GM23338 (cell line): ENCODE measurements at regions not wholly inside any gene's neighbourhood (a gene's known extent, or its start where the extent isn't known, plus 50 kb on each side); places are given as distances from the start of the nearest gene placed in this dataset.

Experiments used
- ATAC-seq: fragments of 200-7000 bp; cut with Tn5 transposase; 3 replicates; pipeline ENCODE4 v1.9.1; 2020
- DNase-seq: peaks from one replicate; pipeline ENCODE4 v3.0.0-alpha.2; 2015; ENCODE audit warnings: low spot score
- H2AFZ ChIP-seq: fragments of 200-600 bp; sonication (generic); 2 replicates; pipeline ENCODE4 v1.8.0; 2016; ENCODE audit warnings: antibody characterized with exemption, mild to moderate bottlenecking, moderate library complexity
- H3F3A ChIP-seq: fragments of 200-600 bp; sonication (generic); replicated peaks from 2 replicates; pipeline ENCODE4 v1.8.0; 2017; ENCODE audit warnings: antibody characterized with exemption, mixed run types, low read depth
- H3K27ac ChIP-seq: fragments of 200-600 bp; sonication (generic); 2 replicates; pipeline ENCODE4 v1.6.1; 2016; ENCODE audit warnings: low read depth
- H3K27me3 ChIP-seq: fragments of 200-600 bp; sonication (generic); 2 replicates; pipeline ENCODE4 v1.8.0; 2016; ENCODE audit warnings: mild to moderate bottlenecking, mixed run types, moderate library complexity; ENCODE audit not compliant: insufficient read depth
- H3K36me3 ChIP-seq: fragments of 200-600 bp; sonication (generic); 2 replicates; pipeline ENCODE4 v1.8.0; 2016; ENCODE audit warnings: mild to moderate bottlenecking; ENCODE audit not compliant: insufficient read depth
- H3K4me1 ChIP-seq: fragments of 200-600 bp; sonication (generic); 2 replicates; pipeline ENCODE4 v1.8.0; 2016; ENCODE audit warnings: mild to moderate bottlenecking, moderate library complexity; ENCODE audit not compliant: insufficient read depth
- H3K4me2 ChIP-seq: fragments of 200-600 bp; sonication (generic); 2 replicates; pipeline ENCODE4 v1.7.1; 2017; ENCODE audit warnings: mixed run types
- H3K4me3 ChIP-seq: fragments of 200-600 bp; sonication (generic); 2 replicates; pipeline ENCODE4 v1.6.1; 2016; ENCODE audit warnings: mixed run types
- H3K79me2 ChIP-seq: fragments of 200-600 bp; sonication (generic); replicated peaks from 2 replicates; pipeline ENCODE4 v1.8.0; 2017; ENCODE audit warnings: mild to moderate bottlenecking; ENCODE audit not compliant: insufficient read depth
- H3K9me2 ChIP-seq: fragments of 200-600 bp; sonication (generic); 2 replicates; pipeline ENCODE4 v1.8.0; 2017; ENCODE audit not compliant: insufficient read depth
- H4K20me1 ChIP-seq: fragments of 200-600 bp; sonication (generic); replicated peaks from 2 replicates; pipeline ENCODE4 v1.8.0; 2017; ENCODE audit warnings: mild to moderate bottlenecking; ENCODE audit not compliant: insufficient read depth
- H3K27ac Mint-ChIP-seq: 2 replicates; pipeline ENCODE4 v1.8.0; 2020; ENCODE audit warnings: inconsistent platforms, mild to moderate bottlenecking, moderate library complexity, mixed read lengths
- H3K27me3 Mint-ChIP-seq: 3 replicates; pipeline ENCODE4 v1.8.0; 2022; ENCODE audit warnings: low read depth, mild to moderate bottlenecking, moderate library complexity, mixed read lengths, inconsistent platforms; ENCODE audit not compliant: insufficient read depth, poor library complexity
- H3K36me3 Mint-ChIP-seq: 3 replicates; pipeline ENCODE4 v1.8.0; 2021; ENCODE audit warnings: low read depth, mild to moderate bottlenecking, inconsistent platforms, moderate library complexity, mixed read lengths
- H3K4me1 Mint-ChIP-seq: 3 replicates; pipeline ENCODE4 v1.8.0; 2020; ENCODE audit warnings: mild to moderate bottlenecking, inconsistent platforms, mixed read lengths
- H3K4me3 Mint-ChIP-seq: 3 replicates; pipeline ENCODE4 v1.8.0; 2021; ENCODE audit warnings: moderate library complexity, mild to moderate bottlenecking, inconsistent platforms, mixed read lengths
- H3K9me3 Mint-ChIP-seq: 3 replicates; pipeline ENCODE4 v1.8.0; 2020; ENCODE audit warnings: moderate library complexity, mild to moderate bottlenecking, inconsistent platforms, mixed read lengths
- EZH2 ChIP-seq: fragments of 200-600 bp; sonication (generic); IDR thresholded peaks from one replicate; pipeline ENCODE4 v1.8.0; 2017; ENCODE audit warnings: antibody characterized with exemption, mild to moderate bottlenecking, low read depth; ENCODE audit not compliant: unreplicated experiment
- JUNB ChIP-seq: IDR thresholded peaks from one replicate; pipeline ENCODE4 v1.6.1; 2016; ENCODE audit warnings: antibody characterized with exemption; ENCODE audit not compliant: unreplicated experiment
- NANOG ChIP-seq: IDR thresholded peaks from 2 replicates; pipeline ENCODE4 v1.6.1; 2016; ENCODE audit warnings: antibody characterized with exemption, borderline replicate concordance
- STAT1 ChIP-seq: IDR thresholded peaks from one replicate; pipeline ENCODE4 v1.6.1; 2016; ENCODE audit warnings: antibody characterized with exemption; ENCODE audit not compliant: unreplicated experiment
- ZNF114 ChIP-seq: fragments of 250-450 bp; sonication (Bioruptor Pico); IDR thresholded peaks from 2 replicates; pipeline ENCODE4 v1.5.0; 2020; ENCODE audit warnings: mild to moderate bottlenecking, moderate library complexity
- ZNF331 ChIP-seq: fragments of 250-450 bp; sonication (Bioruptor Pico); IDR thresholded peaks from 2 replicates; pipeline ENCODE4 v1.5.0; 2020; ENCODE audit warnings: low read depth, mild to moderate bottlenecking, moderate library complexity
- TF ChIP-seq, protein P1 (sequence below), 2 experiments: fragments of 200-600 bp in 1 of 2; sonication (generic) in 1 of 2; conservative IDR thresholded peaks; 2 replicates each; pipeline versions ENCODE4 v1.5.1 to v1.6.1; 2016 to 2017; ENCODE audit warnings: antibody characterized with exemption in 2 of 2, low read depth in 2 of 2, mild to moderate bottlenecking in 2 of 2, moderate library complexity in 1 of 2
- TF ChIP-seq, protein P2 (sequence below): IDR thresholded peaks from 2 replicates; pipeline ENCODE4 v1.6.1; 2016; ENCODE audit warnings: antibody characterized with exemption

DNA sequence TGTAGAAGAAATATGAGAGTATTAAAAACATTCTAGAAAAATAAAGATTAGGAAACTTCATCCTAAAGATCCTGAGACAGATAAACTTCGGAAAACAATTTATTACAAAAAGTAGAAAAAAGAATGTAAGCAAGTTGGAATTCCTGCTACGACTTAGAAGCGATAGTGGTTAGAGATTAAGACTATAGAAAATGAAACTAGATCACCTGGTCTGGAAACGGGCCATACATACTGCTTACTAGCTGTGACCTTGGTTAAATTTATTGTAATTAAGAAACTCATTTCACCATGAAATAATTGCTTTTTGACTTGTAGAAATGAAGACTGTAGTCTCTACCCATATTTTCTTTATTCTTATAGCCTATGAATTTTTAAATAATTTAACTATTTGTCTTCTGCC lies 614.1 kb downstream of the SLC16A7 start (continued):
- TF ChIP-seq ZNF331 (CRISPR knock-in tag) (no peak), ZNF114 (no peak), STAT1 (no peak), NANOG (no peak)
- TF ChIP-seq, protein P1, sequence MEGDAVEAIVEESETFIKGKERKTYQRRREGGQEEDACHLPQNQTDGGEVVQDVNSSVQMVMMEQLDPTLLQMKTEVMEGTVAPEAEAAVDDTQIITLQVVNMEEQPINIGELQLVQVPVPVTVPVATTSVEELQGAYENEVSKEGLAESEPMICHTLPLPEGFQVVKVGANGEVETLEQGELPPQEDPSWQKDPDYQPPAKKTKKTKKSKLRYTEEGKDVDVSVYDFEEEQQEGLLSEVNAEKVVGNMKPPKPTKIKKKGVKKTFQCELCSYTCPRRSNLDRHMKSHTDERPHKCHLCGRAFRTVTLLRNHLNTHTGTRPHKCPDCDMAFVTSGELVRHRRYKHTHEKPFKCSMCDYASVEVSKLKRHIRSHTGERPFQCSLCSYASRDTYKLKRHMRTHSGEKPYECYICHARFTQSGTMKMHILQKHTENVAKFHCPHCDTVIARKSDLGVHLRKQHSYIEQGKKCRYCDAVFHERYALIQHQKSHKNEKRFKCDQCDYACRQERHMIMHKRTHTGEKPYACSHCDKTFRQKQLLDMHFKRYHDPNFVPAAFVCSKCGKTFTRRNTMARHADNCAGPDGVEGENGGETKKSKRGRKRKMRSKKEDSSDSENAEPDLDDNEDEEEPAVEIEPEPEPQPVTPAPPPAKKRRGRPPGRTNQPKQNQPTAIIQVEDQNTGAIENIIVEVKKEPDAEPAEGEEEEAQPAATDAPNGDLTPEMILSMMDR (conservative IDR thresholded peaks at IDR 0.05; ENCODE audit: low read depth in 2 of 2), result no peak

DNA sequence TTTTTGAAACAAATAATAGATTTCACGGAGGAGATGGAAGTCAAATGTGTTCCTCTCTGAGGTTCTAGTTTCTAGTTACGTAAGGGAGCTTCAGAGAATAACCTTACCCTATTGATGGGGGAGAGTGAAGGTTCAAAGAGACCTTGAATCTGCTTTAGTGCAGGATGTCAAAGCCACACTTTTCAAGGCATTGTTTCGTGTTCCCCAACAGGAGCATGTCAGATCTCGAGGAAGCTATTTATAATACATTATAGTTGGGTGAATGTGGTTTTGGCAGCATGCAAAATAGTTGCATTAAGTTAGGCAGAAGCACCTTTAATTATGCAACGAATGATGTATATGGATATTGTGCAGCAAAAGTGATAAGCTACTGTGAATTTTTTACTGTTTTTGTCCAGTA lies 614.9 kb downstream of the SLC16A7 start:
- Mint-ChIP-seq H3K27me3 (no peaks in the 10 kb centered on the region), H3K9me3 (peaks cover 31% of the 10 kb centered on the region), H3K27ac (no peak overlapping the region), H3K4me3 (no peak overlapping the region), H3K4me1 (peaks cover 4% of the 10 kb centered on the region; the same call in 2 of the 3 replicates), H3K36me3 (peaks cover 34% of the 10 kb centered on the region)
- H3K27me3 ChIP-seq, result no peaks in the 10 kb centered on the region
- no peaks in the 10 kb centered on the region for H3K36me3 ChIP-seq
- no peak overlapping the region for H3K4me2 ChIP-seq
- no peak for ATAC-seq
- no peaks in the 10 kb centered on the region for H3K4me1 ChIP-seq
- H3K4me3 ChIP-seq, result no peak overlapping the region
- no peaks in the 10 kb centered on the region for H3F3A ChIP-seq
- H2AFZ ChIP-seq, result no peak overlapping the region
- TF ChIP-seq EZH2, result no peak
- DNase-seq, result no peak
- no peaks in the 10 kb centered on the region for H4K20me1 ChIP-seq
- no peak overlapping the region for H3K27ac ChIP-seq
- peaks cover 3% of the 10 kb centered on the region; the same call in 1 of the 2 replicates for H3K9me2 ChIP-seq
- H3K79me2 ChIP-seq, result no peaks in the 10 kb centered on the region

DNA sequence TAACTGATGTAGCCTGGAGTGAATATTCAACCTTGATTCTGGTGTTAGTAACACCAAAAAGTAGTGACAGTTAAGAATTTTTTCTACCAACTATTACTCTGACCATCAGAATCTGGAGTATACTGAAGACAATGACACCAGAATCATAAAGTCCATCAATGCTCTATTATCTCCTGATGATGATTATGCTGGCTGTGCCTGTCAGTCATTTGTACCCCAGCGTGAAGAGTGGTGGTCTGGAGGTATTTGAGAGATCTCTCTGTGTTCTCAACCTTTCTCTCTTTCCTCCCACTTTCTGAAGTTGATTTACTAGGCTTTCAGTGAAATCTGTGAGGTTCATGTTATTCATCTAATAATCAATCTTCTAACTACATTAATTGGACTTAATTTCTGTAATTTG lies 615.4 kb downstream of the SLC16A7 start:
- no peaks in the 10 kb centered on the region for H3K27me3 Mint-ChIP-seq
- ATAC-seq, result no peak
- H3K9me3 Mint-ChIP-seq, result peaks cover 31% of the 10 kb centered on the region

More for the DNA sequence above, 615.4 kb downstream of the SLC16A7 start:
- Histone ChIP-seq H3K9me2 (peaks cover 3% of the 10 kb centered on the region; the same call in 1 of the 2 replicates), H2AFZ (no peak overlapping the region), H3K27me3 (no peaks in the 10 kb centered on the region), H3K4me2 (no peak overlapping the region), H4K20me1 (no peaks in the 10 kb centered on the region), H3K4me3 (no peak overlapping the region), H3K27ac (no peak overlapping the region), H3K79me2 (no peaks in the 10 kb centered on the region), H3F3A (no peaks in the 10 kb centered on the region), H3K36me3 (no peaks in the 10 kb centered on the region), H3K4me1 (no peaks in the 10 kb centered on the region)
- Mint-ChIP-seq H3K27ac (no peak overlapping the region), H3K4me1 (peaks cover 4% of the 10 kb centered on the region; the same call in 2 of the 3 replicates), H3K4me3 (no peak overlapping the region), H3K36me3 (peaks cover 34% of the 10 kb centered on the region)
- no peak for DNase-seq
- TF ChIP-seq JUNB (no peak), NANOG (no peak)
- TF ChIP-seq, protein P2, sequence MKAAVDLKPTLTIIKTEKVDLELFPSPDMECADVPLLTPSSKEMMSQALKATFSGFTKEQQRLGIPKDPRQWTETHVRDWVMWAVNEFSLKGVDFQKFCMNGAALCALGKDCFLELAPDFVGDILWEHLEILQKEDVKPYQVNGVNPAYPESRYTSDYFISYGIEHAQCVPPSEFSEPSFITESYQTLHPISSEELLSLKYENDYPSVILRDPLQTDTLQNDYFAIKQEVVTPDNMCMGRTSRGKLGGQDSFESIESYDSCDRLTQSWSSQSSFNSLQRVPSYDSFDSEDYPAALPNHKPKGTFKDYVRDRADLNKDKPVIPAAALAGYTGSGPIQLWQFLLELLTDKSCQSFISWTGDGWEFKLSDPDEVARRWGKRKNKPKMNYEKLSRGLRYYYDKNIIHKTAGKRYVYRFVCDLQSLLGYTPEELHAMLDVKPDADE, result no peak
